OCI-LY7 (cell line): ENCODE measurements at regions not wholly inside any gene's neighbourhood (a gene's known extent, or its start where the extent isn't known, plus 50 kb on each side); places are given as distances from the start of the nearest gene placed in this dataset.

ENCODE experiments used
- BruUV-seq: library from RNA; stranded (reverse); fragments of 400-500 nt; replicated peaks from 2 replicates; lab custom pipeline; 2021; lab: Mats Ljungman, UMichigan
- CTCF ChIA-PET: fragments of 300-600 bp; sonication (Branson Sonifier 250); formaldehyde crosslinking; loops from one replicate; lab custom pipeline; 2022; ENCODE audit warnings: antibody characterized with exemption; ENCODE audit not compliant: unreplicated experiment; lab: Charles Lee
- POLR2A ChIA-PET: fragments of 300-600 bp; sonication (Branson Sonifier 250); formaldehyde crosslinking; loops from one replicate; lab custom pipeline; 2022; ENCODE audit warnings: antibody characterized with exemption; lab: Charles Lee
- DNase-seq: peaks from one replicate; pipeline ENCODE4 v3.0.0-alpha.2; 2015; ENCODE audit warnings: low spot score
- H2AFZ ChIP-seq: fragments of 200-600 bp; sonication (generic), shearing (Covaris generic); 2 replicates; pipeline ENCODE4 v1.6.1; 2014; ENCODE audit warnings: mild to moderate bottlenecking, antibody characterized with exemption, low read length, moderate library complexity
- H3K27ac ChIP-seq: fragments of 200-600 bp; sonication (generic); 2 replicates; pipeline ENCODE4 v1.5.1; 2014; ENCODE audit warnings: mixed run types, low read depth, mild to moderate bottlenecking, moderate library complexity, low read length, inconsistent platforms; ENCODE audit not compliant: poor library complexity, severe bottlenecking
- H3K36me3 ChIP-seq: fragments of 200-600 bp; sonication (generic); 2 replicates; pipeline ENCODE4 v1.6.1; 2014; ENCODE audit warnings: mild to moderate bottlenecking, antibody characterized with exemption, low read length, moderate library complexity, mixed read lengths; ENCODE audit not compliant: insufficient read depth
- H3K4me1 ChIP-seq: fragments of 200-600 bp; sonication (generic); 2 replicates; pipeline ENCODE4 v1.5.1; 2014; ENCODE audit warnings: mild to moderate bottlenecking, low read length; ENCODE audit not compliant: insufficient read depth, poor library complexity, severe bottlenecking
- H3K4me2 ChIP-seq: fragments of 200-600 bp; sonication (generic); 2 replicates; pipeline ENCODE4 v1.6.1; 2014; ENCODE audit warnings: mild to moderate bottlenecking, low read length
- H3K4me3 ChIP-seq: fragments of 200-600 bp; sonication (generic); 2 replicates; pipeline ENCODE4 v1.5.1; 2014; ENCODE audit warnings: mild to moderate bottlenecking, low read depth, low read length; ENCODE audit not compliant: poor library complexity, severe bottlenecking
- H3K79me2 ChIP-seq: fragments of 200-600 bp; sonication (generic); 2 replicates; pipeline ENCODE4 v1.6.1; 2016; ENCODE audit warnings: low read depth, mild to moderate bottlenecking, low read length, moderate library complexity, mixed read lengths; ENCODE audit not compliant: insufficient read depth
- H3K9me2 ChIP-seq: fragments of 200-600 bp; sonication (generic); 2 replicates; pipeline ENCODE4 v1.6.1; 2016; ENCODE audit warnings: mild to moderate bottlenecking, low read length, mixed read lengths; ENCODE audit not compliant: insufficient read depth
- H3K9me3 ChIP-seq: fragments of 200-600 bp; sonication (generic); 2 replicates; pipeline ENCODE4 v1.6.1; 2014; ENCODE audit warnings: mild to moderate bottlenecking, mixed run types, low read length, mixed read lengths
- H4K20me1 ChIP-seq: fragments of 200-600 bp; sonication (generic); 2 replicates; pipeline ENCODE4 v1.6.1; 2014; ENCODE audit warnings: mild to moderate bottlenecking, antibody characterized with exemption, low read length, moderate library complexity, mixed read lengths; ENCODE audit not compliant: insufficient read depth
- EZH2phosphoT487 ChIP-seq: fragments of 200-600 bp; sonication (generic); IDR thresholded peaks from 2 replicates; pipeline ENCODE4 v1.6.1; 2018; ENCODE audit warnings: low read depth, borderline replicate concordance, mild to moderate bottlenecking, mixed run types, antibody characterized with exemption, low read length, moderate library complexity, mixed read lengths
- intact Hi-C: fragments of 100-400 bp; cut with micrococcal nuclease; formaldehyde crosslinking; loops from one replicate; pipeline ENCODE4 v1.10.0; 2022; ENCODE audit not compliant: unreplicated experiment
- TF ChIP-seq, protein P1 (sequence below): fragments of 200-600 bp; sonication (generic); conservative IDR thresholded peaks from 2 replicates; pipeline ENCODE4 v1.5.1; 2014; ENCODE audit warnings: mild to moderate bottlenecking, antibody characterized with exemption, low read length, moderate library complexity, mixed read lengths

GRCh38 chr2:236965841-236966096, 119.9 kb upstream of the COPS8 start:
- H2AFZ ChIP-seq: no peak overlapping the region
- DNase-seq: no peak
- H3K4me1 ChIP-seq: no peaks in the 10 kb centered on the region
- intact Hi-C loops: no loop called here
- POLR2A ChIA-PET: interaction anchor here (0.8 kb wide), 1 partner anchor 19 kb away, joined by 3 read pairs; no protein-coding TSS in a partner anchor
- H3K79me2 ChIP-seq: no peaks in the 10 kb centered on the region
- no peaks in the 10 kb centered on the region for H3K9me3 ChIP-seq
- H3K36me3 ChIP-seq: no peaks in the 10 kb centered on the region
- H3K4me2 ChIP-seq: no peak overlapping the region
- H3K9me2 ChIP-seq: no peaks in the 10 kb centered on the region
- no peaks in the 10 kb centered on the region for H4K20me1 ChIP-seq
- TF ChIP-seq, protein P1, sequence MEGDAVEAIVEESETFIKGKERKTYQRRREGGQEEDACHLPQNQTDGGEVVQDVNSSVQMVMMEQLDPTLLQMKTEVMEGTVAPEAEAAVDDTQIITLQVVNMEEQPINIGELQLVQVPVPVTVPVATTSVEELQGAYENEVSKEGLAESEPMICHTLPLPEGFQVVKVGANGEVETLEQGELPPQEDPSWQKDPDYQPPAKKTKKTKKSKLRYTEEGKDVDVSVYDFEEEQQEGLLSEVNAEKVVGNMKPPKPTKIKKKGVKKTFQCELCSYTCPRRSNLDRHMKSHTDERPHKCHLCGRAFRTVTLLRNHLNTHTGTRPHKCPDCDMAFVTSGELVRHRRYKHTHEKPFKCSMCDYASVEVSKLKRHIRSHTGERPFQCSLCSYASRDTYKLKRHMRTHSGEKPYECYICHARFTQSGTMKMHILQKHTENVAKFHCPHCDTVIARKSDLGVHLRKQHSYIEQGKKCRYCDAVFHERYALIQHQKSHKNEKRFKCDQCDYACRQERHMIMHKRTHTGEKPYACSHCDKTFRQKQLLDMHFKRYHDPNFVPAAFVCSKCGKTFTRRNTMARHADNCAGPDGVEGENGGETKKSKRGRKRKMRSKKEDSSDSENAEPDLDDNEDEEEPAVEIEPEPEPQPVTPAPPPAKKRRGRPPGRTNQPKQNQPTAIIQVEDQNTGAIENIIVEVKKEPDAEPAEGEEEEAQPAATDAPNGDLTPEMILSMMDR: no peak
- TF ChIP-seq EZH2phosphoT487: no peak
- no peak overlapping the region for H3K27ac ChIP-seq
- no TSS peak for BruUV-seq
- H3K4me3 ChIP-seq: no peak overlapping the region
- CTCF ChIA-PET: no interaction called here

DNA sequence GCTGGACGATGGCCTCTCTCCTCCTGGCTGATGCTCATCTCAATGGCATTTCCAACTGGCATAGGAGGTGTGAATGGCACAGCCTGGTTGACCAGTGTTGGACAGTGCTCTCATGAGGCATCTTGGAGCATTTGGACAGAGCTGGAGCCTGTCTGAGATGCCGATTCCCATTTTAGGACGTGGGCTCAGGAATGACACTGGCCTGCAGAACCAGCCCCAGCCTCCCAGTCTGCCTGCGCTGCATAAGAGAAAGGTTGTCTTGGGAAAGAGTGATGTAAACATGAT, 118.2 kb upstream of the COPS8 start:
- H3K36me3 ChIP-seq: no peaks in the 10 kb centered on the region
- no peak overlapping the region for H3K27ac ChIP-seq
- no TSS peak for BruUV-seq
- no peaks in the 10 kb centered on the region for H3K9me2 ChIP-seq
- TF ChIP-seq, protein P1: no peak
- no peak for TF ChIP-seq EZH2phosphoT487
- no peaks in the 10 kb centered on the region for H4K20me1 ChIP-seq
- H3K9me3 ChIP-seq: no peaks in the 10 kb centered on the region
- intact Hi-C loops: no loop called here
- no peak overlapping the region for H3K4me2 ChIP-seq
- ChIA-PET CTCF (no interaction called here), POLR2A (no interaction called here)
- H3K79me2 ChIP-seq: no peaks in the 10 kb centered on the region
- no peak overlapping the region for H2AFZ ChIP-seq
- no peak for DNase-seq
- no peaks in the 10 kb centered on the region for H3K4me1 ChIP-seq
- no peak overlapping the region for H3K4me3 ChIP-seq

GRCh38 chr2:236968101-236968879, 117.4 kb upstream of the COPS8 start:
- Histone ChIP-seq H3K9me3 (no peaks in the 10 kb centered on the region), H3K9me2 (no peaks in the 10 kb centered on the region)
- BruUV-seq: no TSS peak

More at GRCh38 chr2:236968101-236968879, 117.4 kb upstream of the COPS8 start:
- no peaks in the 10 kb centered on the region for H3K4me1 ChIP-seq
- ChIA-PET CTCF (no interaction called here), POLR2A (no interaction called here)
- DNase-seq: no peak
- intact Hi-C loops: no loop called here
- no peaks in the 10 kb centered on the region for H3K36me3 ChIP-seq
- TF ChIP-seq, protein P1: no peak
- TF ChIP-seq EZH2phosphoT487: no peak
- H2AFZ ChIP-seq: no peak overlapping the region
- no peaks in the 10 kb centered on the region for H4K20me1 ChIP-seq
- H3K27ac ChIP-seq: no peak overlapping the region
- H3K4me2 ChIP-seq: no peak overlapping the region
- no peaks in the 10 kb centered on the region for H3K79me2 ChIP-seq
- H3K4me3 ChIP-seq: no peak overlapping the region
